Stomach (tissue), 8 donors: ENCODE measurements at regions not wholly inside any gene's neighbourhood (a gene's known extent, or its start where the extent isn't known, plus 50 kb on each side); places are given as distances from the start of the nearest gene placed in this dataset.

Source experiments
- DNase-seq, 2 donors: peaks; one replicate each; pipeline versions ENCODE4 v3.0.0 to v3.0.0-alpha.2; 2013 to 2019
- H3K27ac ChIP-seq, 5 donors: fragments of 200-600 bp in 4 of 5; sonication (generic) in 4 of 5; one replicate each; pipeline ENCODE4 v1.5.1; 2013 to 2019; ENCODE audit warnings: mild to moderate bottlenecking in 1 of 5, moderate library complexity in 1 of 5
- H3K27me3 ChIP-seq, 3 donors: fragments of 200-600 bp; sonication (generic); one replicate each; pipeline ENCODE4 v1.5.1; 2017 to 2019; ENCODE audit warnings: mixed run types in 1 of 3
- H3K36me3 ChIP-seq, 4 donors: fragments of 200-600 bp; sonication (generic); 1 replicate in 3 of 4; 2 replicates in 1 of 4; pipeline ENCODE4 v1.5.1; 2016 to 2019
- H3K4me1 ChIP-seq, 4 donors: fragments of 200-600 bp; sonication (generic); one replicate each; pipeline ENCODE4 v1.5.1; 2016 to 2019
- H3K4me3 ChIP-seq, 4 donors: fragments of 200-600 bp; sonication (generic) in 3 of 4; one replicate each; pipeline ENCODE4 v1.5.1; 2016 to 2019; ENCODE audit warnings: mild to moderate bottlenecking in 1 of 4
- H3K9me3 ChIP-seq, 4 donors: fragments of 200-600 bp; sonication (generic); one replicate each; pipeline ENCODE4 v1.5.1; 2016 to 2019
- CTCF ChIP-seq, 7 experiments: fragments of 450-650 bp in 4 of 7; fragments of 200-600 bp in 3 of 7; sonication (generic) in 3 of 7; IDR thresholded peaks; one replicate each; pipeline ENCODE4 v1.5.1; 2016 to 2019; ENCODE audit warnings: antibody characterized with exemption in 7 of 7, control low read depth in 2 of 7, mild to moderate bottlenecking in 1 of 7
- EP300 ChIP-seq: sonication (generic); formaldehyde crosslinking; IDR thresholded peaks from one replicate; pipeline ENCODE4 v1.6.1; 2017; ENCODE audit warnings: antibody characterized with exemption
- POLR2A ChIP-seq, 4 donors: fragments of 450-650 bp; IDR thresholded peaks; one replicate each; pipeline ENCODE4 v1.6.1; 2016; ENCODE audit warnings: antibody characterized with exemption in 4 of 4, control low read depth in 2 of 4, mild to moderate bottlenecking in 1 of 4, moderate library complexity in 1 of 4
- POLR2AphosphoS5 ChIP-seq, 3 donors: sonication (generic); formaldehyde crosslinking; IDR thresholded peaks; one replicate each; pipeline ENCODE4 v1.6.1; 2016; ENCODE audit warnings: antibody characterized with exemption in 3 of 3
- WGBS, 5 donors: extraction: QIAGEN DNeasy Blood & Tissue Kit in 3 of 5; methylation state at CpG; one replicate each; pipeline versions ENCODE4 v1.1.5 to v1.1.7; 2013 to 2018; 5-methylcytosine and 5-hydroxymethylcytosine counted together
- intact Hi-C: fragments of 100-400 bp; cut with DNase I; formaldehyde crosslinking; loops from one replicate; pipeline ENCODE4 v1.15.1; 2023; ENCODE audit warnings: low total_unique reads
- donor health status: healthy with polysubstance abuse.
- donor health status: Bipolar disorder and iron deficiency.
- donor health status: healthy.

GRCh38 chr1:55423376-55423775, 208.2 kb upstream of the USP24 start:
- peaks cover 0 to 9% (median 8%) of the 10 kb centered on the region in 4 donors for H3K9me3 ChIP-seq
- DNase-seq: no peak
- peaks cover 12 to 31% (median 20%) of the 10 kb centered on the region in 4 donors for H3K4me1 ChIP-seq
- H3K27me3 ChIP-seq: no peaks in the 10 kb centered on the region
- peak overlapping the region in 1 of 5 donors; percentile 63 for H3K27ac ChIP-seq
- no peak for TF ChIP-seq POLR2A (IDR thresholded peaks at IDR 0.05)
- no peak for TF ChIP-seq CTCF (IDR thresholded peaks at IDR 0.05)
- no peak overlapping the region for H3K4me3 ChIP-seq
- WGBS, 5 donors: 55 to 79% (median 66%) methylated on average over 1 of the region's 1 CpG
- intact Hi-C loops: no loop called here
- H3K36me3 ChIP-seq: no peaks in the 10 kb centered on the region

DNA sequence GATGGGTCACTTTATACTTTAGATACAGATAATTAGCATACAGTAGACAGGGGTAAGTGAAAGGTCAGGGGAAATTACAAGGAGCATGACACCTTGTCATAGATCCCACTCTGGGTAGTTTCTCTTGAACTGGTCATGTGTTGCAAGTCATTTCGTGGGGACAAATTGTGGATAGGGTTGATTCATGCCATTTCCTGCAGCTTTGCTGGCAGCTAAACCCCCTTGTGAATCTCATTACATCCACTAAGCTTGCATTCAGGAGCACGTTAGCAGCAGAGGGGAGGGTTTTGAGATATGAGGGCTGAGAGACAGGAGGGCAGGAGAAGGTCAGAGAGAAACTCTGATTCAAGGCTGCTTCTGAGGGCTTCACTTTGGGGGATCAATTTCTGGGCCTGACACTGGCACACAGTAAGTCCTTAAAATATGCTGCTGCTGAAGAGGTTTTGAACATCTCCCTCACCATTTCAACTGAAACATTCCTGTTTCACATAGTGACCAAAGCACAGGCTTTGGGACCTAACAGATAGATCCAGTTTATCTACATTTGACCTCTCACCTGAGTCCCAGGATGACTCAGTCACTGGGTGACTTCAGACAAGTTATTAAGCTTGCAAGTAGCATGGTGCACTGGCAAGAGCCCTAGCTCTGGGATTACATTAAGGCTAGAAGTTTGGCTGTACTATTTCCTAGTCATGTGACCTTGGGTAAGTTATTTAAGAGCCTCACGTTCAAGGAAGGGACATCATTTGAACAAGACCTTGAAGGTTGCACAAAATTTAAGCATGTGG, 206.0 kb upstream of the USP24 start:
- TF ChIP-seq POLR2AphosphoS5 (IDR thresholded peaks at IDR 0.05): no peak
- no peak for TF ChIP-seq EP300
- no peak for TF ChIP-seq POLR2A (IDR thresholded peaks at IDR 0.05)
- TF ChIP-seq CTCF (IDR thresholded peaks at IDR 0.05): no peak
- DNase-seq: no peak

DNA sequence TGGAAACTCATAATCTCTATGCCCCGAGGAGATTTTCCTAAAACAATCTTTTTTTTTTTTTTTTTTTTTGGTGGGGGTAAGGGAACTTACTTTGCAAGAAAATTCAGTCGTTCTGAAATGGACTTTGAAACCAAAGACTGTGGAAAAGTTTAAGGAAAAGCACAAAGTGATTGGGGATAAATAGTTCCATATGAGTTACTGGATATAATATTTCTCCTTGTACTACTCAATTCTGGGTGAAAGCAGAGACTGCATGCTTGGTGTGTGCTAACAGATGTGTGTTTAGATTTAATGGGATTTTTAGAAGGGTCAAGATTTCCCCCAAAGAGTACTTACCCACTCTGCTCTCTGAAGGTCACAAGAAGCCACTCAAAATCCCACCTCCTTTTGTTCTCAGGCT, 204.9 kb upstream of the USP24 start:
- no peaks in the 10 kb centered on the region for H3K4me1 ChIP-seq
- DNase-seq: no peak
- intact Hi-C loops: no loop called here
- no peaks in the 10 kb centered on the region for H3K27me3 ChIP-seq
- TF ChIP-seq POLR2A (IDR thresholded peaks at IDR 0.05) (no peak), CTCF (IDR thresholded peaks at IDR 0.05) (no peak), POLR2AphosphoS5 (IDR thresholded peaks at IDR 0.05) (no peak), EP300 (no peak)
- H3K9me3 ChIP-seq: peaks cover 0 to 9% (median 8%) of the 10 kb centered on the region in 4 donors
- WGBS, 5 donors: 46 to 70% (median 50%) methylated on average over 2 of the region's 2 CpGs
- H3K4me3 ChIP-seq: no peak overlapping the region
- no peak overlapping the region for H3K27ac ChIP-seq
- no peaks in the 10 kb centered on the region for H3K36me3 ChIP-seq

More for the DNA sequence above, 206.0 kb upstream of the USP24 start:
- Histone ChIP-seq H3K27me3 (no peaks in the 10 kb centered on the region), H3K4me3 (no peak overlapping the region), H3K27ac (no peak overlapping the region), H3K9me3 (peaks cover 0 to 9% (median 8%) of the 10 kb centered on the region in 4 donors), H3K4me1 (peaks cover 0 to 8% (median 3%) of the 10 kb centered on the region in 4 donors), H3K36me3 (no peaks in the 10 kb centered on the region)
- intact Hi-C loops: no loop called here
- 46 to 61% (median 50%) methylated on average over 3 of the region's 3 CpGs for WGBS, 5 donors

- no peaks in the 10 kb centered on the region for H3K36me3 ChIP-seq
- no peaks in the 10 kb centered on the region for H3K4me1 ChIP-seq
- DNase-seq: peak in 1 of 2 donors; percentile 64
- no peak overlapping the region for H3K27ac ChIP-seq
- 71 to 80% (median 73%) methylated on average over 10 of the region's 10 CpGs for WGBS, 5 donors
- H3K9me3 ChIP-seq: peaks cover 0 to 9% (median 8%) of the 10 kb centered on the region in 4 donors
- H3K4me3 ChIP-seq: no peak overlapping the region
- intact Hi-C loops: no loop called here
- no peaks in the 10 kb centered on the region for H3K27me3 ChIP-seq
- TF ChIP-seq CTCF (IDR thresholded peaks at IDR 0.05) (no peak), POLR2AphosphoS5 (IDR thresholded peaks at IDR 0.05) (no peak), POLR2A (IDR thresholded peaks at IDR 0.05) (no peak), EP300 (no peak)
Measured at GRCh38 chr1:55418208-55419000, 203.2 kb upstream of the USP24 start.
